HL-60 (cell line): ENCODE measurements at regions not wholly inside any gene's neighbourhood (a gene's known extent, or its start where the extent isn't known, plus 50 kb on each side); places are given as distances from the start of the nearest gene placed in this dataset.

Source experiments
- GABPA ChIP-seq: IDR thresholded peaks from 2 replicates; pipeline ENCODE4 v1.6.1; 2012; ENCODE audit warnings: low read depth
- POLR2AphosphoS5 ChIP-seq: IDR thresholded peaks from 2 replicates; pipeline ENCODE4 v1.6.1; 2012; ENCODE audit warnings: low read depth
- TF ChIP-seq, protein P1 (sequence below): IDR thresholded peaks from one replicate; pipeline ENCODE4 v1.5.1; 2011; ENCODE audit warnings: low read length, control low read depth, inconsistent platforms; ENCODE audit not compliant: insufficient read depth
- TF ChIP-seq, protein P2 (sequence below): IDR thresholded peaks from 2 replicates; pipeline ENCODE4 v1.6.1; 2012; ENCODE audit warnings: low read depth; ENCODE audit not compliant: insufficient replicate concordance

DNA sequence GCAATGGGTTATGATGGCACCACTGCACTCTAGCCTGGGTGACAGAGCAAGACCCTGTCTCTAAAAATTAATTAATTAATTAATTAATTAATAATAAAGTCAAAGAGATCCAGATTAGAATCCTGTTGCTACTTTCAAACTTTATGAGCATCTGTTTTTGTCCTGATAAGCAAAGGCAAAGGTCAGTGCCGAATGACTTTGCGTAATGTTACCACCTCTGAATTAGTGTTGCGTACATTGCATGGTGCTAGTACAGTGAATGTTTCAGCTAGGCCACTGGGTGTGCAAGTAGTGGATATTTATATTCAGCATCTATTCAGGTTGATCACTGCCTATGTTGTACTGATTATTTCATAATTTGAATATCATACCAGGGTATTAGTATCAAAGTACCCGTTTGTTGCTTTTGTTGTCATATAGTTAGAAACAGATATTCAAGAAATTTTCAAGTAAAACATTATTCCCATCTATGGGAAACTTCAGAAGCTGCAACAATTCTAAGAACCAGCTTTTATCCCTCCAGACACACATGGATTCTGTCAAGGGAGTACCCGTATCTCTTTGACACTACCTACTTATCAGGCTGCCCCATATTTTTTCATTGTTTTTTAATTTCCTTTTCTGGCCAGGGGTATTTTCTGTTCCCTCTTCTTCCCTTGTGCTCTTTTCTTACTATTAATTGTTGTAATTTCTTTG is 127.1 kb upstream of the GRM7 start:
- TF ChIP-seq, protein P1, sequence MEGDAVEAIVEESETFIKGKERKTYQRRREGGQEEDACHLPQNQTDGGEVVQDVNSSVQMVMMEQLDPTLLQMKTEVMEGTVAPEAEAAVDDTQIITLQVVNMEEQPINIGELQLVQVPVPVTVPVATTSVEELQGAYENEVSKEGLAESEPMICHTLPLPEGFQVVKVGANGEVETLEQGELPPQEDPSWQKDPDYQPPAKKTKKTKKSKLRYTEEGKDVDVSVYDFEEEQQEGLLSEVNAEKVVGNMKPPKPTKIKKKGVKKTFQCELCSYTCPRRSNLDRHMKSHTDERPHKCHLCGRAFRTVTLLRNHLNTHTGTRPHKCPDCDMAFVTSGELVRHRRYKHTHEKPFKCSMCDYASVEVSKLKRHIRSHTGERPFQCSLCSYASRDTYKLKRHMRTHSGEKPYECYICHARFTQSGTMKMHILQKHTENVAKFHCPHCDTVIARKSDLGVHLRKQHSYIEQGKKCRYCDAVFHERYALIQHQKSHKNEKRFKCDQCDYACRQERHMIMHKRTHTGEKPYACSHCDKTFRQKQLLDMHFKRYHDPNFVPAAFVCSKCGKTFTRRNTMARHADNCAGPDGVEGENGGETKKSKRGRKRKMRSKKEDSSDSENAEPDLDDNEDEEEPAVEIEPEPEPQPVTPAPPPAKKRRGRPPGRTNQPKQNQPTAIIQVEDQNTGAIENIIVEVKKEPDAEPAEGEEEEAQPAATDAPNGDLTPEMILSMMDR = no peak
- TF ChIP-seq, protein P2, sequence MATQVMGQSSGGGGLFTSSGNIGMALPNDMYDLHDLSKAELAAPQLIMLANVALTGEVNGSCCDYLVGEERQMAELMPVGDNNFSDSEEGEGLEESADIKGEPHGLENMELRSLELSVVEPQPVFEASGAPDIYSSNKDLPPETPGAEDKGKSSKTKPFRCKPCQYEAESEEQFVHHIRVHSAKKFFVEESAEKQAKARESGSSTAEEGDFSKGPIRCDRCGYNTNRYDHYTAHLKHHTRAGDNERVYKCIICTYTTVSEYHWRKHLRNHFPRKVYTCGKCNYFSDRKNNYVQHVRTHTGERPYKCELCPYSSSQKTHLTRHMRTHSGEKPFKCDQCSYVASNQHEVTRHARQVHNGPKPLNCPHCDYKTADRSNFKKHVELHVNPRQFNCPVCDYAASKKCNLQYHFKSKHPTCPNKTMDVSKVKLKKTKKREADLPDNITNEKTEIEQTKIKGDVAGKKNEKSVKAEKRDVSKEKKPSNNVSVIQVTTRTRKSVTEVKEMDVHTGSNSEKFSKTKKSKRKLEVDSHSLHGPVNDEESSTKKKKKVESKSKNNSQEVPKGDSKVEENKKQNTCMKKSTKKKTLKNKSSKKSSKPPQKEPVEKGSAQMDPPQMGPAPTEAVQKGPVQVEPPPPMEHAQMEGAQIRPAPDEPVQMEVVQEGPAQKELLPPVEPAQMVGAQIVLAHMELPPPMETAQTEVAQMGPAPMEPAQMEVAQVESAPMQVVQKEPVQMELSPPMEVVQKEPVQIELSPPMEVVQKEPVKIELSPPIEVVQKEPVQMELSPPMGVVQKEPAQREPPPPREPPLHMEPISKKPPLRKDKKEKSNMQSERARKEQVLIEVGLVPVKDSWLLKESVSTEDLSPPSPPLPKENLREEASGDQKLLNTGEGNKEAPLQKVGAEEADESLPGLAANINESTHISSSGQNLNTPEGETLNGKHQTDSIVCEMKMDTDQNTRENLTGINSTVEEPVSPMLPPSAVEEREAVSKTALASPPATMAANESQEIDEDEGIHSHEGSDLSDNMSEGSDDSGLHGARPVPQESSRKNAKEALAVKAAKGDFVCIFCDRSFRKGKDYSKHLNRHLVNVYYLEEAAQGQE = no peak
- TF ChIP-seq POLR2AphosphoS5 = no peak
- TF ChIP-seq GABPA = no peak
